ENCODE measurements at regions not wholly inside any gene's neighbourhood (a gene's known extent, or its start where the extent isn't known, plus 50 kb on each side); places are given as distances from the start of the nearest gene placed in this dataset.

- H3K27ac ChIP-seq, result no peak overlapping the region
- no peak for TF ChIP-seq CTCF (IDR thresholded peaks at IDR 0.05; ENCODE audit: low read depth, low read length, missing control alignments)
- no peak overlapping the region for H3K4me3 ChIP-seq (ENCODE audit: low read depth, low read length)
- DNase-seq, result no peak
- no peaks in the 10 kb centered on the region for H3K36me3 ChIP-seq (replicated peaks)
- H3K27me3 ChIP-seq (replicated peaks), result no peaks in the 10 kb centered on the region
- in situ Hi-C loops (cut with HindIII; ENCODE audit: low pct_ligation_motif_present, low sequenced_read_pairs), result no loop called here
Observed at GRCh38 chr3:853489-853888, 239.3 kb upstream of the CNTN6 start.

- Histone ChIP-seq H3K4me3 (ENCODE audit: low read depth, low read length) (no peak overlapping the region), H3K27ac (no peak overlapping the region), H3K27me3 (replicated peaks) (no peaks in the 10 kb centered on the region), H3K36me3 (replicated peaks) (no peaks in the 10 kb centered on the region)
- in situ Hi-C loops (cut with HindIII; ENCODE audit: low pct_ligation_motif_present, low sequenced_read_pairs), result no loop called here
- no peak for DNase-seq
- TF ChIP-seq CTCF (IDR thresholded peaks at IDR 0.05; ENCODE audit: low read depth, low read length, missing control alignments), result no peak
Observed at GRCh38 chr3:859135-859534, 233.7 kb upstream of the CNTN6 start.

- no peak for DNase-seq
- no peak for TF ChIP-seq CTCF (IDR thresholded peaks at IDR 0.05; ENCODE audit: low read depth, low read length, missing control alignments)
- in situ Hi-C loops (cut with HindIII; ENCODE audit: low pct_ligation_motif_present, low sequenced_read_pairs), result no loop called here
Observed at GRCh38 chr3:861721-862120, 231.1 kb upstream of the CNTN6 start.

GRCh38 chr3:869269-869668 is 223.6 kb upstream of the CNTN6 start:
- TF ChIP-seq CTCF (IDR thresholded peaks at IDR 0.05; ENCODE audit: low read depth, low read length, missing control alignments), result no peak
- in situ Hi-C loops (cut with HindIII; ENCODE audit: low pct_ligation_motif_present, low sequenced_read_pairs), result no loop called here
- no peak for DNase-seq
- H3K4me3 ChIP-seq (ENCODE audit: low read depth, low read length), result no peak overlapping the region
- H3K27ac ChIP-seq, result no peak overlapping the region
- no peaks in the 10 kb centered on the region for H3K27me3 ChIP-seq (replicated peaks)
- H3K36me3 ChIP-seq (replicated peaks), result no peaks in the 10 kb centered on the region

More at GRCh38 chr3:861721-862120, 231.1 kb upstream of the CNTN6 start:
- Histone ChIP-seq H3K4me3 (ENCODE audit: low read depth, low read length) (no peak overlapping the region), H3K36me3 (replicated peaks) (no peaks in the 10 kb centered on the region), H3K27me3 (replicated peaks) (no peaks in the 10 kb centered on the region), H3K27ac (no peak overlapping the region)

- Histone ChIP-seq H3K36me3 (replicated peaks) (no peaks in the 10 kb centered on the region), H3K4me3 (ENCODE audit: low read depth, low read length) (no peak overlapping the region), H3K27ac (no peak overlapping the region), H3K27me3 (replicated peaks) (no peaks in the 10 kb centered on the region)
- no peak for DNase-seq
- in situ Hi-C loops (cut with HindIII; ENCODE audit: low pct_ligation_motif_present, low sequenced_read_pairs), result no loop called here
- TF ChIP-seq CTCF (IDR thresholded peaks at IDR 0.05; ENCODE audit: low read depth, low read length, missing control alignments), result no peak
Observed at GRCh38 chr3:869734-870133, 223.1 kb upstream of the CNTN6 start.

- Histone ChIP-seq H3K4me3 (ENCODE audit: low read depth, low read length) (no peak overlapping the region), H3K27me3 (replicated peaks) (no peaks in the 10 kb centered on the region), H3K27ac (no peak overlapping the region), H3K36me3 (replicated peaks) (no peaks in the 10 kb centered on the region)
- no peak for TF ChIP-seq CTCF (IDR thresholded peaks at IDR 0.05; ENCODE audit: low read depth, low read length, missing control alignments)
- no peak for DNase-seq
- in situ Hi-C loops (cut with HindIII; ENCODE audit: low pct_ligation_motif_present, low sequenced_read_pairs), result no loop called here
Observed at GRCh38 chr3:871651-872050, 221.2 kb upstream of the CNTN6 start.

All from brain microvascular endothelial cell (primary cell).